Uterus (tissue), 3 donors: ENCODE measurements at regions not wholly inside any gene's neighbourhood (a gene's known extent, or its start where the extent isn't known, plus 50 kb on each side); places are given as distances from the start of the nearest gene placed in this dataset.

Experiments used
- DNase-seq, 2 donors: peaks; one replicate each; pipeline ENCODE4 v3.0.0-alpha.2; 2019 to 2020
- H3K27ac ChIP-seq, 2 donors: fragments of 200-600 bp; sonication (generic); 1 replicate in 1 of 2; 2 replicates in 1 of 2; pipeline ENCODE4 v1.5.1; 2016 to 2018
- H3K27me3 ChIP-seq, 2 donors: fragments of 200-600 bp; sonication (generic); one replicate each; pipeline ENCODE4 v1.5.1; 2018 to 2019; ENCODE audit warnings: control low read depth in 1 of 2
- H3K36me3 ChIP-seq, 2 donors: fragments of 200-600 bp; sonication (generic); one replicate each; pipeline ENCODE4 v1.5.1; 2019; ENCODE audit warnings: control low read depth in 1 of 2
- H3K4me1 ChIP-seq, 2 donors: fragments of 200-600 bp; sonication (generic); one replicate each; pipeline ENCODE4 v1.5.1; 2018 to 2019; ENCODE audit warnings: control low read depth in 1 of 2
- H3K4me3 ChIP-seq, 2 donors: fragments of 200-600 bp; sonication (generic); 1 replicate in 1 of 2; 2 replicates in 1 of 2; pipeline ENCODE4 v1.5.1; 2018 to 2019; ENCODE audit warnings: mild to moderate bottlenecking in 1 of 2
- H3K9me3 ChIP-seq, 2 donors: fragments of 200-600 bp; sonication (generic); one replicate each; pipeline ENCODE4 v1.5.1; 2019; ENCODE audit warnings: control low read depth in 1 of 2
- CTCF ChIP-seq, 4 experiments: fragments of 200-600 bp in 2 of 4; fragments of 450-650 bp in 2 of 4; sonication (generic) in 2 of 4; IDR thresholded peaks; one replicate each; pipeline ENCODE4 v1.5.1; 2016 to 2019; ENCODE audit warnings: antibody characterized with exemption in 4 of 4, mild to moderate bottlenecking in 2 of 4, moderate library complexity in 1 of 4
- POLR2A ChIP-seq, 2 donors: fragments of 450-650 bp; IDR thresholded peaks; one replicate each; pipeline ENCODE4 v1.6.1; 2016; ENCODE audit warnings: antibody characterized with exemption in 2 of 2, mild to moderate bottlenecking in 1 of 2, moderate library complexity in 1 of 2
- intact Hi-C: fragments of 100-400 bp; cut with DNase I; formaldehyde crosslinking; loops from one replicate; pipeline ENCODE4 v1.15.1; 2023; ENCODE audit warnings: low total_unique reads
- donor health status: DM: yes; HTN: yes; CAD: no.

- DNase-seq: no peak
- no peak overlapping the region for H3K27ac ChIP-seq
Measured at GRCh38 chr2:226320076-226320948, 479.3 kb downstream of the IRS1 start.

GRCh38 chr2:226317970-226318369 lies 481.6 kb downstream of the IRS1 start:
- H3K36me3 ChIP-seq: no peaks in the 10 kb centered on the region
- H3K27me3 ChIP-seq: no peaks in the 10 kb centered on the region
- TF ChIP-seq CTCF (IDR thresholded peaks at IDR 0.05) (no peak), POLR2A (IDR thresholded peaks at IDR 0.05) (no peak)
- intact Hi-C loops: no loop called here
- no peak overlapping the region for H3K4me3 ChIP-seq
- no peak for DNase-seq
- no peak overlapping the region for H3K27ac ChIP-seq
- H3K4me1 ChIP-seq: no peaks in the 10 kb centered on the region
- H3K9me3 ChIP-seq: no peaks in the 10 kb centered on the region

More at GRCh38 chr2:226320076-226320948, 479.3 kb downstream of the IRS1 start:
- H3K36me3 ChIP-seq: peaks cover 0 to 2% of the 10 kb centered on the region in 2 donors
- H3K9me3 ChIP-seq: no peaks in the 10 kb centered on the region
- H3K4me1 ChIP-seq: no peaks in the 10 kb centered on the region
- no peak overlapping the region for H3K4me3 ChIP-seq
- intact Hi-C loops: no loop called here
- no peak for TF ChIP-seq CTCF (IDR thresholded peaks at IDR 0.05)
- TF ChIP-seq POLR2A (IDR thresholded peaks at IDR 0.05): no peak
- H3K27me3 ChIP-seq: no peaks in the 10 kb centered on the region

- H3K4me3 ChIP-seq: no peak overlapping the region
- H3K27ac ChIP-seq: no peak overlapping the region
- no peaks in the 10 kb centered on the region for H3K4me1 ChIP-seq
- H3K9me3 ChIP-seq: no peaks in the 10 kb centered on the region
- H3K27me3 ChIP-seq: no peaks in the 10 kb centered on the region
- no peak for DNase-seq
- H3K36me3 ChIP-seq: no peaks in the 10 kb centered on the region
- TF ChIP-seq CTCF (IDR thresholded peaks at IDR 0.05) (no peak), POLR2A (IDR thresholded peaks at IDR 0.05) (no peak)
- intact Hi-C loops: no loop called here
Measured at GRCh38 chr2:226313060-226313459, 486.6 kb downstream of the IRS1 start.

- Histone ChIP-seq H3K4me3 (no peak overlapping the region), H3K36me3 (no peaks in the 10 kb centered on the region), H3K27me3 (no peaks in the 10 kb centered on the region), H3K4me1 (no peaks in the 10 kb centered on the region), H3K9me3 (no peaks in the 10 kb centered on the region), H3K27ac (no peak overlapping the region)
- DNase-seq: no peak
- intact Hi-C loops: no loop called here
- TF ChIP-seq CTCF (IDR thresholded peaks at IDR 0.05): no peak
- TF ChIP-seq POLR2A (IDR thresholded peaks at IDR 0.05): no peak
Measured at GRCh38 chr2:226312155-226312554, 487.5 kb downstream of the IRS1 start.

- H3K9me3 ChIP-seq: no peaks in the 10 kb centered on the region
- intact Hi-C loops: no loop called here
- no peaks in the 10 kb centered on the region for H3K27me3 ChIP-seq
- DNase-seq: no peak
- no peak for TF ChIP-seq POLR2A (IDR thresholded peaks at IDR 0.05)
- no peak for TF ChIP-seq CTCF (IDR thresholded peaks at IDR 0.05)
- no peak overlapping the region for H3K4me3 ChIP-seq
- no peaks in the 10 kb centered on the region for H3K36me3 ChIP-seq
- no peaks in the 10 kb centered on the region for H3K4me1 ChIP-seq
- no peak overlapping the region for H3K27ac ChIP-seq
Measured at GRCh38 chr2:226310146-226310545, 489.5 kb downstream of the IRS1 start.
